ENCODE measurements at regions not wholly inside any gene's neighbourhood (a gene's known extent, or its start where the extent isn't known, plus 50 kb on each side); places are given as distances from the start of the nearest gene placed in this dataset.

DNA sequence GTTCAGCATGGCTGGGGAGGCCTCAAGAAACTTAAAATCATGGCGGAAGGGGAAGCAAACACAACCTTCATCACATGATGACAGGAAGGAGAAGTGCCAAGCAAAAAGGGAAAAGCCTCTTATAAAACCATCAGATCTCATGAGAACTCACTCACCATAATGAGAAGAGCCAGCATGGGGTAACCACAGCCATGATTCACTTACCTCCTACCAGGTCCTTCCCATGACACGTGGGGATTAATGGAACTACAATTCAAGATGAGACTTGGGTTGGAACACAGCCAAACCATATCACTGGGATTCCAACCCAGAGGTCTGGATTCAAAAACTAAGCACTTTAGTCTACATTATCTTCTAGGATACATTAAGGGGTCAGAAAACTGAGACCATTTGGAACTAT lies 609.6 kb upstream of the SPANXN1 start:
- Histone ChIP-seq H3K27me3 (no peaks in the 10 kb centered on the region), H3K4me3 (no peak overlapping the region), H3K36me3 (replicated peaks in 1 of 2; ENCODE audit: insufficient read depth in 1 of 2, low read depth in 2 of 2) (no peaks in the 10 kb centered on the region), H3K27ac (no peak overlapping the region), H3K4me1 (no peaks in the 10 kb centered on the region), H3K9me3 (no peaks in the 10 kb centered on the region)
- no peak for TF ChIP-seq CTCF (IDR thresholded peaks at IDR 0.05)
- WGBS, 2 donors, result 82 to 85% methylated on average over 2 of the region's 2 CpGs
- ATAC-seq, result no peak
- intact Hi-C loops (cut with DNase I), result no loop called here
- no peak for DNase-seq

- Histone ChIP-seq H3K4me3 (no peak overlapping the region), H3K27ac (no peak overlapping the region), H3K9me3 (no peaks in the 10 kb centered on the region), H3K27me3 (no peaks in the 10 kb centered on the region), H3K36me3 (replicated peaks in 1 of 2; ENCODE audit: insufficient read depth in 1 of 2, low read depth in 2 of 2) (no peaks in the 10 kb centered on the region), H3K4me1 (no peaks in the 10 kb centered on the region)
- TF ChIP-seq CTCF (IDR thresholded peaks at IDR 0.05) (no peak), POLR2A (IDR thresholded peaks at IDR 0.05) (no peak)
- WGBS, 2 donors, result 63 to 70% methylated on average over 2 of the region's 2 CpGs
- ATAC-seq (no peak), DNase-seq (no peak)
- intact Hi-C loops (cut with DNase I), result no loop called here
These were observed 598.5 kb upstream of the SPANXN1 start for GRCh38 chrX:144648788-144649187.

DNA sequence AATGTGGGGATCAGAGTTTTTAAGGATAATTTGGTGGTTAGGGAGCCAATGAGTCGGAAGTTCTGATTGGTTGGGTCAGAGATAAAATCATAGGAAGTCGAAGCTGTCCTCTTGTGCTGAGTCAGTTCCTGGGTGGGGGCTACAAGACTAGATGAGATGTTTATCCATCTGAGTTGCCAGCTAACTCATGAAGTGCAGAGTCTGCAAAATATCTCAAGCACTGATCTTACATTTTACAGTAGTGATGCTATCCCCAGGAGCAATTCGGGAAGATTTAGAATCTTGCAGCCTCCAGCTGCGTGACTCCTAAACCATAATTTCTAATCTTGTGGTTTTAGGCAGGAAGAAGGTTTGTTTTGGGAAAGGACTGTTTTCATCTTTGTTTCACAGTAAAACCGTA lies 565.8 kb upstream of the SPANXN1 start:
- Histone ChIP-seq H3K27me3 (no peaks in the 10 kb centered on the region), H3K27ac (no peak overlapping the region), H3K4me1 (no peaks in the 10 kb centered on the region), H3K9me3 (no peaks in the 10 kb centered on the region), H3K4me3 (no peak overlapping the region), H3K36me3 (replicated peaks in 1 of 2; ENCODE audit: insufficient read depth in 1 of 2, low read depth in 2 of 2) (no peaks in the 10 kb centered on the region)
- no peak for ATAC-seq
- WGBS, 2 donors, result 65 to 66% methylated on average over 5 of the region's 5 CpGs
- intact Hi-C loops (cut with DNase I), result no loop called here
- TF ChIP-seq POLR2A (IDR thresholded peaks at IDR 0.05) (no peak), CTCF (IDR thresholded peaks at IDR 0.05) (no peak)
- no peak for DNase-seq

GRCh38 chrX:144683247-144683646 lies 564.1 kb upstream of the SPANXN1 start:
- ATAC-seq, result no peak
- intact Hi-C loops (cut with DNase I), result no loop called here
- DNase-seq, result no peak
- H3K36me3 ChIP-seq (replicated peaks in 1 of 2; ENCODE audit: insufficient read depth in 1 of 2, low read depth in 2 of 2), result no peaks in the 10 kb centered on the region
- H3K27me3 ChIP-seq, result no peaks in the 10 kb centered on the region
- no peak for TF ChIP-seq POLR2A (IDR thresholded peaks at IDR 0.05)
- no peak for TF ChIP-seq CTCF (IDR thresholded peaks at IDR 0.05)
- H3K4me3 ChIP-seq, result no peak overlapping the region
- no peaks in the 10 kb centered on the region for H3K4me1 ChIP-seq
- no peak overlapping the region for H3K27ac ChIP-seq
- WGBS, 2 donors, result 69 to 72% methylated on average over 4 of the region's 4 CpGs
- no peaks in the 10 kb centered on the region for H3K9me3 ChIP-seq

DNA sequence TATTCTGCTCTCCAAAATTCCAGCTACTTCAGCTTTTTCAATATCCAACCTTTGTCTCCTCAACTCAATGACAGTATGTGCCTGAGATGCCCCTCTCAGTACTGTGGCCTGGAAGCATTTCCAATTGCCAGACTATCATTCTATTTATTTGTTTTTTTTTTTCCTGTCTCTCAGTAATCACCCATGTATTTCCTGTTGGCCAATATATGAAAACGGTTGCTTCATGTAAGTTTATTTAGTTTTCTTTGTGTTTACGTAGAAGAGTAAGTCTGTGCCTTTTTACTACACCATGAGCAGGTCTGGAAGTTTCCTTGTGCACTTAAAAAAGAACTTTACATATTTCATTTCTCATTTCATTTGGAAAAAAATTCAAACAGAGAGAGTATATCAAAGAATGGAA lies 537.5 kb upstream of the SPANXN1 start:
- no peak overlapping the region for H3K4me3 ChIP-seq
- TF ChIP-seq POLR2A (IDR thresholded peaks at IDR 0.05), result no peak
- no peak for TF ChIP-seq CTCF (IDR thresholded peaks at IDR 0.05)
- no peaks in the 10 kb centered on the region for H3K36me3 ChIP-seq (replicated peaks in 1 of 2; ENCODE audit: insufficient read depth in 1 of 2, low read depth in 2 of 2)
- intact Hi-C loops (cut with DNase I), result no loop called here
- no peak overlapping the region for H3K27ac ChIP-seq
- ATAC-seq (no peak), DNase-seq (no peak)
- no peaks in the 10 kb centered on the region for H3K9me3 ChIP-seq
- no peaks in the 10 kb centered on the region for H3K4me1 ChIP-seq
- WGBS, 2 donors, result 44 to 52% methylated on average over 2 of the region's 2 CpGs
- no peaks in the 10 kb centered on the region for H3K27me3 ChIP-seq
